HG03571 (cell line): ENCODE measurements at regions not wholly inside any gene's neighbourhood (a gene's known extent, or its start where the extent isn't known, plus 50 kb on each side); places are given as distances from the start of the nearest gene placed in this dataset.

Source experiments
- ATAC-seq: cut with Tn5 transposase; IDR thresholded peaks from one replicate; pipeline ENCODE4 v1.9.1; 2021; ENCODE audit not compliant: unreplicated experiment

GRCh38 chr5:66538531-66538930, 57.7 kb upstream of the MAST4 start:
- ATAC-seq, result no peak

- no peak for ATAC-seq
Measured at GRCh38 chr5:66540078-66540477, 56.1 kb upstream of the MAST4 start.

- no peak for ATAC-seq
Measured at GRCh38 chr5:66542711-66543110, 53.5 kb upstream of the MAST4 start.
